ENCODE measurements at regions not wholly inside any gene's neighbourhood (a gene's known extent, or its start where the extent isn't known, plus 50 kb on each side); places are given as distances from the start of the nearest gene placed in this dataset.

DNA sequence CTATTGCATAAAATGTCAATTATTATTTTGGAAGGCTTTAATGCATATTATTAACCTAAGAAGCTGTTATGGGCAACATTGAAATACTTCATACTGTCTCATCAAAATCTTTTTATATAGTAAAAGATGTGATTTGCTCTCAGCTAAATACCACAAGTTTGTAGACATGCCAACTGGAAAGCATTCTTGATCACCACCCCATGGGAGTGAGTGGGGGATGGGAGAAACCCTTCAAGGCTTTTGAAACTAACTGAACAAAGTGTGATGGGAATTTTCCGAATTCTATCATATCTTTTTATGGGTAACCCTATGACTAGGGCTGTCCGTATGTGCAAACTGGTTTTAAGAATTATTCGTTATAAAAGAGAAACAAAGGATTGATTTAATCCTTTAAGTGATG, 377.3 kb upstream of the JAG1 start:
- DNase-seq, result no peak

- no peak for DNase-seq
Observed at GRCh38 chr20:11053310-11053709, 379.5 kb upstream of the JAG1 start.

DNA sequence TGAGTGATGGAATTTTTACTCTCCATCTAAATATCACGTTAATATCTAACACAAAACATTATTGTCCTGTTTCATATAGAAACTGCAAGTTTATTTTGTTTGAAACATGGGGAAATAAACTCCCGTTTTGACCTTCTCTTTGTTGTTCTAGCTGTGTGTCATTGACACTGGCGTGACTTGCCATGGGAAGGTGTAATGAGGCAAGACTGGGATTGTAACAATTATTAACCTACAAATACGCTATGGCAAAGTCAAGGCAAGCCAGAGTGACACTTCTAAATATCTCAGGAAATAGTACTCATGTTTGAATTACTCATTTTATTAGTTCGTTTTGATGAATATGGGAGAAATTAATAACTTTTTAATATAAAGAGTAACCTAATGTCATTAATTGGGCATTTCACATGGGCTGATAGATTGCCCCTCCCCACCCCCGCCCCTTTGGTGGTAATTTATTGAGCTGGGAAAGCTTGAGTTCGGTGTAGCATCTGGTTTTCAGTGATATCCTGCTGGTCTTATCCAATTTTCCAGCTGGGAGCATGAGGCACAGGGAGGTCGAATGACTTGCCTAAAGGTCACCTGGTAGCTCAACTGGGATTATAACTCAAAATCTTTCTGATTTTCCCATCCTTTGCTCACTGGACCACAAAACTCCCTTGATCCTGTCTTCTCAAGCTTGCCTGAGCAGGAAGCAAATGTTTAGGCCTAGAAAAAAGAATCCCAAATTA, 380.6 kb upstream of the JAG1 start:
- DNase-seq, result no peak

DNA sequence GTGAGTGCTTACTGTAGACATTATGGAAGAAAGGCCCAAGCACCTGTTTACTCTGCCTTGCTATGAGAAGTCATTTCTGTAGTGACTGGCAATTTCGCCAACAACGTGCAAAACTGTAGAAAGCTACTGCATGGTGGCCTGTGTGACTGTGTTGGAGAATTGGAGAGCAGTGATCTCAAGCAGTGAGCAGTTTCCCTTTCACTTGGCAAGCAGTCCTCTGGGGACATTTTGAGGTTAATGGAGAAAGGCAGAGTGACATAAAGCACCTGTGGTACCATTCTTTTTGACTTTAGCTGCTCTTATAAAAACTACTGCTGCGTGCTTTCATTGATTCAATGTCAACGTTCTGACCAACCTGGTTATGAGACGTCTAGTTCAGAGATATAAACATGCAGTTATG, 382.6 kb upstream of the JAG1 start:
- DNase-seq, result no peak

DNA sequence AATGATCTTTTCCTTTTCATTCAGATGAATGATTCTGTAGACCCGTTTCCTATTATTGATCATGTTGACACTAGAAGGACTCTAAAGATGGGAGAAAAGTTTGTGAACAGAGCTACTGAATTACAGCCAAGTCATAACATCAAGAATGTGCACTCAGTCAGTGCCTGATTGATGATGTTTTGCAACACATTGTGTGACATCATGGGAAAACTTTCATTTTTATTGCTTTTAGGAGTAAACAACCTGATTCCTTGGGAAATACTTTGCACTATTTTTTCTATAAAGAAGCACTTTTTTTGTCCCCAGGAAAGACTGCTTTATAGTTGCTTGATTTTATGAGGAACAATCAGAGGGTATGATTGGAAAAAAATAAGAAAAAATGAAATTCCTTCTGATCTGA, 383.8 kb upstream of the JAG1 start:
- no peak for DNase-seq

GRCh38 chr20:11059659-11060058, 385.9 kb upstream of the JAG1 start:
- DNase-seq, result no peak

- DNase-seq, result no peak
Observed at GRCh38 chr20:11060423-11061185, 386.8 kb upstream of the JAG1 start.

- no peak for DNase-seq
Observed at GRCh38 chr20:11063444-11063843, 389.6 kb upstream of the JAG1 start.

GRCh38 chr20:11064946-11065345, 391.1 kb upstream of the JAG1 start:
- no peak for DNase-seq

- no peak for DNase-seq
Observed at GRCh38 chr20:11067359-11067758, 393.6 kb upstream of the JAG1 start.

DNA sequence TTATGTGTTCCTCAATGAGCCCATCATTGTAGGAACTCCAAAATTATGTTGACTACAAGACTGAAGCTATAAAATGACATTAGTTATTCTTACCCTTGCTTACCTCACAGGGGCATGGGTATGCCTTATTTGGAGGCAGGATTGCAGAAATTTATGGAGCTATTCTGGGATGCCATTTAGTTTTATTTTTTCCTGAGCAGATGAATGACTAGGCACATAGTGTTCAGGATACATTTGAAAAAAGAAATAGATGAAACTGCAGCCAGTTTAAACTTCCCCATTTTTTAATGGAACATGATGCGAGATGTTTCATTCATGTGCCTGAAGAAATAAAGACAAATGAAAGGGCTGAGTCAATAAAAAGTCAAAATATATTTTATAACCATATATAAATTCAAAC, 399.2 kb upstream of the JAG1 start:
- DNase-seq, result no peak

GRCh38 chr20:11076434-11077105, 402.8 kb upstream of the JAG1 start:
- DNase-seq, result no peak

DNA sequence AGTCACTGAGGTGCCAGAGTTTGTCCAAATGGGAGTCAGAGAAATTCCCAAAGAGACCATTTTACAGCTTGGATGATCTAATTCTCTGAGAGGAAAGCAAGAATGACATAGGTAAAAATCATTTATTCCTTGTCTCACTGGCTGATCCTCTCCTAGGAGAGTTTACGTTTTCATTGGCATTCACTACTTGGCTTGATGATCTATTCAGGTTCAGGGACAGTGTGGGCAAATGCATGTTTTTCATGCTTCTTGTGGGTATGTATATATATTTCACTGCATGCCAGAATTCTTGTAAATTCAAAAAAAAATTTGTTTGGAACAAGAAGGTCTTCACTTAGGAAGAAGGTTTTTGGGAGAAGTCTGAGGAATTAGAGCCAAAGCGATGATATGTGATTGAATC, 403.4 kb upstream of the JAG1 start:
- no peak for DNase-seq

DNA sequence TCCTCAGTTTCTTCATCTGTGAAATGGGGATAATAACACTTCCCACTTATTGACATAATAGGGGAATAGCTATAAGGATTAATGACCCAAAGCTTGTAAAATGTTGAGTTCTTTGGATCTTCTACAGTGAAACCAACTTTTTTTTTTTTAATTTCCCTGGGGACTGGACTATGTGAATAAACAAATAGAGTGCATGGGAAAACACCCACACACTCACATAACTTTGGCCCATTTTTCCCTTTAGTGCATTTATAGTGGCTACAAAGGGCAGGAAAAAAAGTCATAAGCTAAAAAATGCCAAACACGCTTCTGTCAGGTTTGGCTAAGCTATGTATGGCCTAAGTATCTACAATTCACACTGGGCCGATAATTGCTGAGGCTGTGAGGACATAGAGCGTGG, 406.2 kb upstream of the JAG1 start:
- no peak for DNase-seq

DNA sequence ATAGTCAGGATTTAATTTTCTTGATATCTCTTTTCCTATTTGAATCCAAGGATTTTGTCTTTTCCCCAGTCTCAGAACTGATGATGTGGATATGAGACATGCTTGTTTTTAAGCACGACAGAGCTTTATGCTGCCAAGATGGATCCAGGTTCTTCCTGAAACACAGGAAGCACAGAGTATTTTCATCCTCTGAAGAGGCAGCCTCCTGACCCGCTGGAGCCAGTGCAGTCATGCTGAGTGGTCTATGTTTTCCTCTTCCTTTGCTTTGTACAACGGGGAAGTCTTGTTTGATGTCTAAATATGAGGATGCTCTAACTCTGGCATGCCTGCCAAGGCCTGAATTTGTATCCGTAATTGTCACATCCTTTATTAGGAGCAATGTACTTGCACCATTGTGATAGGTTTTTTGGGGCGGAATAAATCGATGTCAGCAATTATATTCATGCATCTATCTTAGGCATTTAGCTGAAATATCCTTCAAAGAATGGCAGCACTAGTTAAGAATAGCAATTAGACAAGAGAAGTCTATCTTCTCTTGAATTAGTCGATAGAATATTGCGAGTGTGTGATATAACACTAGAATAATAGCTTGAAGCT, 407.1 kb upstream of the JAG1 start:
- DNase-seq, result no peak

GRCh38 chr20:11083841-11084240, 410.0 kb upstream of the JAG1 start:
- DNase-seq, result no peak

GRCh38 chr20:11084508-11084907, 410.7 kb upstream of the JAG1 start:
- DNase-seq, result no peak

DNA sequence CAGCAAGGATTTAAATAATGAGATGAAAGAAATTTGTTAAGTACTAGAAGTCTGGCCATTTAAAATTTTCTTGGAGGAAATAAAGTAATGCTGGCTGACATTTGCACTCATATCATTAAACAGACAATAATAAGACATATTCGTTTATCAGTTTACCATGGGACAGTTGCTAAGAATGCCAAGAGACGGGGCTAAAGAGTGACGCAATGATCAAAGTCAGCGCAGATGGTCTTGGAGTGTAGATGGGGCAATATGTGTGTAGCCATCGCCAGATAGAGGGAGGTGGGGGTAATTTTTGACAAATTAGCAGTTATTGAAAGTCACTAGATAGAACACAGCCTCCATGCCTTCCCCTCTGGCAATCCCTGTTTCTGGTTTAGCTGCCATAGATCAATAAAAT, 413.2 kb upstream of the JAG1 start:
- no peak for DNase-seq

- no peak for DNase-seq
Observed at GRCh38 chr20:11090751-11091150, 417.0 kb upstream of the JAG1 start.

- no peak for DNase-seq
Observed at GRCh38 chr20:11091511-11091910, 417.7 kb upstream of the JAG1 start.

GRCh38 chr20:11092151-11092550, 418.4 kb upstream of the JAG1 start:
- DNase-seq, result no peak

GRCh38 chr20:11094196-11094595, 420.4 kb upstream of the JAG1 start:
- no peak for DNase-seq

GRCh38 chr20:11094711-11095110, 420.9 kb upstream of the JAG1 start:
- no peak for DNase-seq

GRCh38 chr20:11098888-11099287, 425.1 kb upstream of the JAG1 start:
- no peak for DNase-seq
